ENCODE measurements at regions not wholly inside any gene's neighbourhood (a gene's known extent, or its start where the extent isn't known, plus 50 kb on each side); places are given as distances from the start of the nearest gene placed in this dataset.
"Not testable (repeated sequence)": the region's sequence is repeated elsewhere in the genome, so short reads cannot be mapped to it uniquely, and the experiment has no call there.

- in situ Hi-C loops (cut with MboI; ENCODE audit: low pct_ligation_motif_present in 1 of 4, low pct_unique_long_range_greater_than_20kb in 1 of 4, low sequenced_read_pairs in 3 of 4) (no loop called here), intact Hi-C loops (cut with DNase I; ENCODE audit: low total_unique reads) (no loop called here)
- no peaks in the 10 kb centered on the region for H3K27me3 ChIP-seq
- H3K4me3 ChIP-seq, result no peak overlapping the region
- no peaks in the 10 kb centered on the region for H3K9me3 ChIP-seq
- 86 to 100% methylated on average over 1 to 8 of the region's 8 CpGs for WGBS, 2 donors (ENCODE audit: low coverage in 1 of 2)
- H3K36me3 ChIP-seq, result no peaks in the 10 kb centered on the region
- DNase-seq, result no peak
- no peak for TF ChIP-seq EP300 (IDR thresholded peaks at IDR 0.05; ENCODE audit: low read depth)
- no peak for TF ChIP-seq POLR2AphosphoS5 (IDR thresholded peaks at IDR 0.05)
- no peak for TF ChIP-seq POLR2A (IDR thresholded peaks at IDR 0.05)
- TF ChIP-seq CTCF (IDR thresholded peaks at IDR 0.05), result no peak
- no peaks in the 10 kb centered on the region for H3K4me1 ChIP-seq
- H3K27ac ChIP-seq, result no peak overlapping the region
Measured at GRCh38 chr10:3324612-3325038, 152.0 kb upstream of the PITRM1 start.

GRCh38 chr10:3323865-3324498 is 151.4 kb upstream of the PITRM1 start:
- no peaks in the 10 kb centered on the region for H3K4me1 ChIP-seq
- no peaks in the 10 kb centered on the region for H3K36me3 ChIP-seq
- no peaks in the 10 kb centered on the region for H3K27me3 ChIP-seq
- no peak for DNase-seq
- H3K9me3 ChIP-seq, result no peaks in the 10 kb centered on the region
- H3K4me3 ChIP-seq, result no peak overlapping the region
- TF ChIP-seq CTCF (IDR thresholded peaks at IDR 0.05) (no peak), POLR2AphosphoS5 (IDR thresholded peaks at IDR 0.05) (no peak), EP300 (IDR thresholded peaks at IDR 0.05; ENCODE audit: low read depth) (no peak), POLR2A (IDR thresholded peaks at IDR 0.05) (no peak)
- in situ Hi-C loops (cut with MboI; ENCODE audit: low pct_ligation_motif_present in 1 of 4, low pct_unique_long_range_greater_than_20kb in 1 of 4, low sequenced_read_pairs in 3 of 4), result no loop called here
- intact Hi-C loops (cut with DNase I; ENCODE audit: low total_unique reads), result no loop called here
- no peak overlapping the region for H3K27ac ChIP-seq
- WGBS, 2 donors (ENCODE audit: low coverage in 1 of 2), result 80% methylated on average over 6 to 11 of the region's 11 CpGs

- 71 to 86% methylated on average over 1 to 9 of the region's 9 CpGs for WGBS, 2 donors (ENCODE audit: low coverage in 1 of 2)
- H3K4me1 ChIP-seq, result no peaks in the 10 kb centered on the region
- TF ChIP-seq POLR2AphosphoS5 (IDR thresholded peaks at IDR 0.05) (no peak), EP300 (IDR thresholded peaks at IDR 0.05; ENCODE audit: low read depth) (no peak)
- H3K27me3 ChIP-seq, result no peaks in the 10 kb centered on the region
- DNase-seq, result no peak
- in situ Hi-C loops (cut with MboI; ENCODE audit: low pct_ligation_motif_present in 1 of 4, low pct_unique_long_range_greater_than_20kb in 1 of 4, low sequenced_read_pairs in 3 of 4), result no loop called here
- H3K4me3 ChIP-seq, result no peak overlapping the region
- no peak overlapping the region for H3K27ac ChIP-seq
- H3K9me3 ChIP-seq, result no peaks in the 10 kb centered on the region
- intact Hi-C loops (cut with DNase I; ENCODE audit: low total_unique reads), result no loop called here
- no peaks in the 10 kb centered on the region for H3K36me3 ChIP-seq
Measured at GRCh38 chr10:3321123-3321522, 148.5 kb upstream of the PITRM1 start.

GRCh38 chr10:3319811-3320226 is 147.2 kb upstream of the PITRM1 start:
- Histone ChIP-seq H3K9me3 (no peaks in the 10 kb centered on the region), H3K27me3 (no peaks in the 10 kb centered on the region), H3K27ac (no peak overlapping the region), H3K4me3 (no peak overlapping the region), H3K36me3 (no peaks in the 10 kb centered on the region), H3K4me1 (no peaks in the 10 kb centered on the region)
- intact Hi-C loops (cut with DNase I; ENCODE audit: low total_unique reads) (no loop called here), in situ Hi-C loops (cut with MboI; ENCODE audit: low pct_ligation_motif_present in 1 of 4, low pct_unique_long_range_greater_than_20kb in 1 of 4, low sequenced_read_pairs in 3 of 4) (no loop called here)
- TF ChIP-seq EP300 (IDR thresholded peaks at IDR 0.05; ENCODE audit: low read depth) (no peak), POLR2A (IDR thresholded peaks at IDR 0.05) (no peak), CTCF (IDR thresholded peaks at IDR 0.05) (no peak), POLR2AphosphoS5 (IDR thresholded peaks at IDR 0.05) (no peak)
- DNase-seq, result no peak
- WGBS, 2 donors (ENCODE audit: low coverage in 1 of 2), result 92% methylated on average over 25 of the region's 25 CpGs; no CpG with 5 or more reads in 1 of the 2 donors

GRCh38 chr10:3318480-3318807 is 145.9 kb upstream of the PITRM1 start:
- H3K27ac ChIP-seq; in situ Hi-C loops (cut with MboI; ENCODE audit: low pct_ligation_motif_present in 1 of 4, low pct_unique_long_range_greater_than_20kb in 1 of 4, low sequenced_read_pairs in 3 of 4); H3K4me3 ChIP-seq; H3K27me3 ChIP-seq; DNase-seq; H3K9me3 ChIP-seq; H3K36me3 ChIP-seq; intact Hi-C loops (cut with DNase I; ENCODE audit: low total_unique reads); H3K4me1 ChIP-seq: not testable (repeated sequence)
- 93% methylated on average over 22 of the region's 22 CpGs; no CpG with 5 or more reads in 1 of the 2 donors for WGBS, 2 donors (ENCODE audit: low coverage in 1 of 2)

GRCh38 chr10:3317553-3318479 is 145.2 kb upstream of the PITRM1 start:
- not testable (repeated sequence) for DNase-seq

GRCh38 chr10:3314445-3315085 is 142.0 kb upstream of the PITRM1 start:
- WGBS, 2 donors (ENCODE audit: low coverage in 1 of 2), result 47% methylated on average over 3 of the region's 5 CpGs; no CpG with 5 or more reads in 1 of the 2 donors
- DNase-seq; H3K9me3 ChIP-seq; H3K36me3 ChIP-seq; H3K4me1 ChIP-seq; H3K27me3 ChIP-seq; intact Hi-C loops (cut with DNase I; ENCODE audit: low total_unique reads); in situ Hi-C loops (cut with MboI; ENCODE audit: low pct_ligation_motif_present in 1 of 4, low pct_unique_long_range_greater_than_20kb in 1 of 4, low sequenced_read_pairs in 3 of 4); H3K27ac ChIP-seq; H3K4me3 ChIP-seq: not testable (repeated sequence)

More at GRCh38 chr10:3317553-3318479, 145.2 kb upstream of the PITRM1 start:
- H3K4me3 ChIP-seq; intact Hi-C loops (cut with DNase I; ENCODE audit: low total_unique reads); H3K4me1 ChIP-seq; H3K9me3 ChIP-seq; in situ Hi-C loops (cut with MboI; ENCODE audit: low pct_ligation_motif_present in 1 of 4, low pct_unique_long_range_greater_than_20kb in 1 of 4, low sequenced_read_pairs in 3 of 4); H3K27me3 ChIP-seq; H3K36me3 ChIP-seq; H3K27ac ChIP-seq: not testable (repeated sequence)
- 90 to 93% methylated on average over 14 to 33 of the region's 61 CpGs for WGBS, 2 donors (ENCODE audit: low coverage in 1 of 2)

Data from transverse colon (tissue), 4 donors.